COLO829 (cell line): ENCODE measurements at regions not wholly inside any gene's neighbourhood (a gene's known extent, or its start where the extent isn't known, plus 50 kb on each side); places are given as distances from the start of the nearest gene placed in this dataset.
"Not testable (repeated sequence)": the region's sequence is repeated elsewhere in the genome, so short reads cannot be mapped to it uniquely, and the experiment has no call there.

Source experiments
- DNase-seq: peaks from one replicate; pipeline ENCODE4 v3.0.0; 2012; ENCODE audit warnings: low spot score

DNA sequence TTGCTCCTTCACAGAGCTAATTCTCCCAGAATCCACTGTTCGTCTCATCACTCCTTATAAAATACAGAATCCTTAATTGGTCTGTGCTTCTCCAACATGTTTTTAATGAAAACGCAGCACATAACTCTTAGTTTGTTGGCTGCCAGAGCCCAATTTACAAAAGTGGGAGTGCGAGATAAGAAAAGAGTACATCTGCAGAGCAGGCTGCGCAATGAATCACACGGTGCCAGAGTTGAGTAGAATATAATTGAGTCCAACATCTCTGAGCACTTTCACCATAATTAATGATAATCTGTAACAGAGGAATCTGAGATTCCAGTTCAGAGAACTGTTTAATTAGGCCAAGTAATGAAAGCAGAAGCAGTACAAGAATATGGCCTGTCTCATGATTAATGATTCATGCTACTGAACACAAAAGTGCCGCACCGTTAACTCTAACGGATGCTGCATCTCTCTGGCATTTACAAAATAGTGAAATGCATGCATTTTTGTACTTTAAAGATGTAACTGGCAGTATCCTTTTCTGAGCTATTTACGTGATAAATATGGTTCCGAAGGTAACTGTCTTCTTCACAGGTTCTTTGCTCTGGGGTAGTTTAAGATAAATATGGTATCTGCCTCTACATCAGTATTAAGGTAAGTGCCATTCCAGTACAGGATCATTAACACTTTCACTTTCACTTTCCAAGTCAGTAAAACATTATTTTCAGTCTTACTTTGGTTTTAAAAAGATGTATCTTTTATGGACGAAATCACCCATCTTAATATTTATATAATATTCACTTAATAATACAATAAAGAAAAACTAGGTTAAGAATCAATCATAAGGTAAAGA, 785.6 kb downstream of the NR4A2 start:
- peak; percentile 24 for DNase-seq

DNA sequence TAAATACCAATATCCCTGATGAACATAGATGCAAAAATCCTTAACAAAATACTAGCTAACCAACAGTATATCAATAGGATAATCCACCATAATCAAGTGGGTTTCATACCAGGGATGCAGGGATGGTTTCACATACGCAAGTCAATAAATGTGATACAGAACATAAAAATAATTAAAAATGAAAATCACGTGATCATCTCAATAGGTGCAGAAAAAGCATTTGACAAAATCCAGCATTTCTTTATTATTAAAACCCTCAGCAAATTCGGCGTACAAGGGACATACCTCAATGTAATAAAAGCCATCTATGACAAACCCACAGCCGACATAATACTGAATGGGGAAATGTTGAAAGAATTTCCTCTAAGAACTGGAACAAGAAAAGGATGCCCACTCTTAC, 793.5 kb downstream of the NR4A2 start:
- not testable (repeated sequence) for DNase-seq

DNA sequence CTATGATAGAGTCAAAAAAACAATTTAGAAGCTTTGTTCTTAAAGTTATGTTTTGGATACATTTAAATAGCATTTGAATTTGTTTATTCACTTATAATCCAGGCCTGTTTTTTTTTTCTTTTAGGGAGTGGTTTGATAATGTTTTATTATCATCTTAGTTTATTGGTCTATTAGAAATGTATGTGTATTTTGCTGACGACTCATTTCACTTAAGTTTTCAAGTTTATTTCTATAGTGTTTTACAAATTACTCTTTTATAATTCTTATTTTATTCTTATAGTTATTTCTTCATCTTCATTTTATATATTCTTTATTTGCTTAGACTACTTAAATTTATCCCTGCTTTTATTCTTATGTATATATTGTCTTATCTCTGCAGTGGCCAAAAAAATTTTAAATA, 804.5 kb downstream of the NR4A2 start:
- DNase-seq, result no peak

DNA sequence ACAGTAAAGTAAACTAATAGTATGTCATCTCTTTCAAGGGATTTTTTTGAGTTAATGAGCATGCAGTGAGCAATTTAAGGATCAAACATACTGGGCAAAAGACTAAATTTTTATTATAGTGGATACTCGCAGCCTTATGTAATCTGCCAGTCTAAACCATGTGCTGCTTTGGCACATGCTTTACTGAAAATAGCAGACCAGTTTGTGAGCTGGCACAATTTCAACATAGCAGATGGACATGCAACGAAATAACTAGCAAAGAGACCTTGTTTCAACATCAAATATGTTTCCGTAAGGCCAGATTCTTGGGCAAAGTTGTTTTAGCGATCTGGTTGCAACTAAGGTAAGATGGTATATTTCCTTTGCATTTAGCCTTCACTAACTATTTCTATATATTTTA, 807.3 kb downstream of the NR4A2 start:
- no peak for DNase-seq

DNA sequence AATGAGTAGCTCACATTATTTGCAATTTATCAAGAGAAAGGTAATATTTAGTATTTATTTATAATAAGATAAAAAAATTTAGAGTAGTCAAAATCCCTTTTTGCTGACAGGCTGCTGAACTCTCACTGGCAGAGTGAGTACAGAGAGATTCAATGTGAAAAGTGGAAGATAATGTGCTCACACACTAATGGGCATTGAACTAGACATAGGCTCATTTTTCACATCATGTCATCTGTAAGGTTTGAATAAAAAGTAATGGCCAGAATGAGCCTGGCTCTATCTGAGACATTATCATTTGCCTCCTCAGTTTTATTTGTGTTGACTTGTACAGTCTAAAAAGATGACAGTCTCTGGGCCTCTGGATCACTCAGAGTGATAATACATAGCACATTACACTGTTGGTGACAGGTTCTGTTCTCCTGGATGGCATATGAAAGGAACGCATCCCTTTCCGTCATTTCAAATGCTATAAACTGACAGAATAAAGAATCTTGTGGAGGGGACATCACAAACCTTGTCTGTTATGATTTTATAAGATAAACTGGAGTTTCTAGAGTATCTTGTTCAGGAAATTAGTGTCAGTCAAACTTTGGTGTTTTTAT, 812.9 kb downstream of the NR4A2 start:
- no peak for DNase-seq

DNA sequence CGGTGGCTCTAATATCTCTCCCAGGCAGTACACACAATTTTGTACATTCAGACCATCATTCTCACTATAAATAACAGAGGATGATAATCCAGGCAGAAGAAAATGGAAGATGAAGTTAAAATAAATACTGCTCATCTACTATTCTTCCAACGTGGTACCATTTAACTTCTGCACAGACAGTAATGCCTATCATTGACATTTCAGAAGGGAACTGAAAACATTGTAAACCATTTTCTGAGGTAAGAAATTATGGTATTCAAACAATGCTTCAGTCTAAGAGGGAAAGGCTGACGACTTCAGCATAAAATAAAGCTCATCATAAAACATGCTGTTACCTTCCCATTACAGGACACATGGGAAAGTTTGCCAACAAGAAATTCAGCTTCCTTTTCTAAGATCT, 814.4 kb downstream of the NR4A2 start:
- no peak for DNase-seq

DNA sequence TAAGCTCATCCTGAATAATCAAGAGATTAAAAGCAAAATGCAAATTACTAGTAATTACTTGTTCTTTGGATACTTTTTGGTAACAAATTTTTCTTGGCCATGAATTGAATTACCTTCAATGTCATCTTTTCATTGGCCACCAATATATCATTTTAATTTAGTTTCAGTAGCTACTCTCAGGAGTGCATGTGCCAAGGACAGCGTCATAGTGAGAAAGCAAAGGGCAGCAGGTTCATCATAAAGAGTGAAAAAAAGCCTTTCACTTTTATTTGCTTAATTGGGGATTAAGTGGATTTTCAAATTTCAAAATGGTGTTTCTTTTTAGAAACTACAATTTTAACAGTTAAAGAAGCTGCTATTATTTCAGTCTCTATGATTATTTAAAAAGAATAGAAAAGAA, 815.2 kb downstream of the NR4A2 start:
- DNase-seq, result no peak

DNA sequence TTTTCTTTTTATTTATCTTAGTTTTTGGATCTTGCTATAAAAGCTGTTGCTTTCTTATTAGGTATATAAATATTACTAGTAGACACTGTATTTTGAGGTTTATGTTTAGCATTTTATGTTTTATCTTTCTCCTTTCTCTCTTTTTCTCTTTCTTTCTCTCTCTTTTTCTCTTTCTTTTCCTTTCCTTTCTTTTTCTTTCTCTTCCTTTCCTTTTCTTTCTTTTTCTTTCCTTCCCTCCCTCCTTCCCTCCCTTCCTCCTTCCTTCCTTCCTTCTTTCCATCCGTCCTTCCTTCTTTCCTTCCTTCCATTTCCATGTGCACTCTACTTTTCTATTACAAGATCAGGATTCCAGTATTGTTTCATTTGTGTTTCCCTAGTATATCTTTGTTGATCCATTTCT, 814.8 kb downstream of the KCNJ3 start:
- no peak for DNase-seq

DNA sequence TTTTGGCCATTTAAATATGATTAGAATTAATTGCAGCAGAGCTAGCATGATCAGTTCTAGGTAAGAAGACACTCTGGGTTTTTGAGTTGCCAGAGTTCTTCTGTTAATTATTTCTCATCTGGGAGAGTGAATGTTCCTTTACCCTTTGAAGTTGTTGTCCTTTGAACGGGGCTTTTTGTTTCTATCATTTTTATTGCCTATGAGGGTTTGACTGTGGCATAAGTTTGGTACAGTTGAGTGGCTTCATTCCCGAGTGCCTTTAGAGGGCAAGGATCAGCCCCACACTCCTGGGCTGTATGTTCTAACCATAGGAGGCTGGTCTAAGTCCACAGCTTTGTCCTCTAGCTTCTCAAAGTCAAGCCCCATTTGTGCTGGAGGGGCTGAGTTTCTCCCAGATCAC, 804.3 kb downstream of the KCNJ3 start:
- no peak for DNase-seq

DNA sequence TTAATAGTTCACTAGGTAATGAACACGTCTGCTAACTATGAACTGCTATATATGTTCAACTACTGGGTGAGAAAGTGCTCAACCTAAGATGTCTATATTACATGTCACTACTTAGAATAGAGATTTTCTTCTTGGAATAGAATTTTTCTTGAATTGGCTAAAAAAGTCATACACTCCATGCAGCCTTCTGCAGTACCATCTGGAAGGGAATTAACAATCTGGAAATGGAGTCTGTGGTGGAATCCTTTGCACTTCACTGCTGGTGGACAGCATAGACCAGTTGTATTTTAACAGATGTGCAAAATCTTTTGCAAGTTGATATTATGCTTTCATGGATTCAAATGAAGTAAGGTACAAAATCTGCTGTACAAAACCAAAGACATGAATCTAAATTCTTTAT, 799.6 kb downstream of the KCNJ3 start:
- no peak for DNase-seq

DNA sequence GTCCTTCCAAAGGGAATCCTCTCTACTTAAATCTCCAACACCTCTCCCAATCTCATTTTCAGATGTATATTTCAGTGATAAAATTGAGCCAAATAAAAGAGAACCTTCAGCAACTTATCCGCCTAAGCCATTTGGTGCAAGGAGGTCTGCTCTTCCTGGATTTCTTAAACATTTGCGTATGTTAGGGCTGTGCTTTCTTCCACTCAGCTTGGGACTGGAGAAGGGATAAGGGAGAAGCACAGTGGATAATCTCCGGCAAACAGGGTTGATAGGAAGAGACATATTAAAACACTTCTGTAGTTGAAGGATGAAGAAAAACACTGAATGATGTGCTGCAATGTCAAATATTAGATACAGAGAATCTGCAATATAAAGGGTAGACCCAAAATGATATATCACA, 796.2 kb downstream of the KCNJ3 start:
- no peak for DNase-seq

DNA sequence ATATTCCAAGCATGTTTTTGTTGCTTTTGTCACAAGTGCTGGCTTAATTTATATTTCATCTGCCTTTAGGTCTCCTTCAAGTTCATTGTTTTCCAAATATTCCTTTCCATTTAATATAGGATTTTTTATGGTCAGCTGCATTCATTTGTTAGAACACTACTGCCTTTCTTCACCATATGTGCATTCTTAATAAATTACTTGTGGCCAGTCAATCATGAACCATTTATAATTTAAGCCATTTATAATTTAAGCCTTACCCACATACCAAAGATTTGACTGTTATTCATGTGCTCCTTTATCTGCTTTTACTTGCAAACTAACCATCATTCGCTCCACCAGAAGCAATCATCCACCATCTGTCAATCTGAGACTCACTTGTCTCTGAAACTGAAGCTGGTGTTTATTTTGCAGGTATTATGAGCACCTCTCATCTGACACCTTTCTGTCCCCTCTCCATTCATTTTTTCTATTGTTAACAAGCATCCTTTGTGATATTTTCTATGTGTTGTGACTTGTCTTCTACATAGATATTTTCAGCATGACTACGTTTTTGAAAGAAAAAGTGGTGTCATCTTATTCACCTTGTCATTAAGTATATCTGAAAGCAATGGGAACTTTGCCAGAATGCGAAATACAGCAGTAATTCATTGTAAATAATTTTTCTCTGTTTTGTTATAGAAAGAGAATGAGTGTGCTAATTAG, 786.8 kb downstream of the KCNJ3 start:
- DNase-seq, result peak; percentile 2

DNA sequence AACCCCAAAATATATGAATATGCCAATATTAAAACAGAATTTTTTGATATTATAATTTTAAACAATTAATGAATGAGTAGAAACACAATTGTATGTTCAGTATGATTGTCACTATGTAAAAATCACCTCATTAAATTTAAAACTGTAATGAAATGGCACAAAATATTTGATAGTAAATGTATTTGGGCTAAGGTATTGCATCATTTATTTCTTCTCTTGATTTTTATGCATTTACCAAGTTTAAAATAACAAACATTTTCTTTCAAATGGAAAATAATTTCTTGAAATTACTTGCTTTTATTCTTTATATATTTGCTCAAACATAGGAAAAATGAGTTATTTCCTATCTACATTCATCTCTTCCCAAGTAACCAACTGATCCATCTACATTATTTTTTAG, 782.6 kb downstream of the KCNJ3 start:
- DNase-seq, result no peak

DNA sequence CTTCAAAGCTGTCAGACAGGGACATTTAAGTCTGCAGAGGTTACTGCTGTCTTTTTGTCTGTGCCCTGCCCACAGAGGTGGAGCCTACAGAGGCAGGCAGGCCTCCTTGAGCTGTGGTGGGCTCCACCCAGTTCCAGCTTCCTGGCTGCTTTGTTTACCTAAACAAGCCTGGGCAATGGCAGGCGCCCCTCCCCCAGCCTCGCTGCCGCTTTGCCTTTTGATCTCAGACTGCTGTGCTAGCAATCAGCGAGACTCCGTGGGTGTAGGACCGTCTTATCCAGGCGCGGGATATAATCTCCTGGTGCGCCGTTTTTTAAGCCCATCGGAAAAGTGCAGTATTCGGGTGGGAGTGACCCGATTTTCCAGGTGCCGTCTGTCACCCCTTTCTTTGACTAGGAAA, 773.5 kb downstream of the KCNJ3 start:
- DNase-seq, result not testable (repeated sequence)

DNA sequence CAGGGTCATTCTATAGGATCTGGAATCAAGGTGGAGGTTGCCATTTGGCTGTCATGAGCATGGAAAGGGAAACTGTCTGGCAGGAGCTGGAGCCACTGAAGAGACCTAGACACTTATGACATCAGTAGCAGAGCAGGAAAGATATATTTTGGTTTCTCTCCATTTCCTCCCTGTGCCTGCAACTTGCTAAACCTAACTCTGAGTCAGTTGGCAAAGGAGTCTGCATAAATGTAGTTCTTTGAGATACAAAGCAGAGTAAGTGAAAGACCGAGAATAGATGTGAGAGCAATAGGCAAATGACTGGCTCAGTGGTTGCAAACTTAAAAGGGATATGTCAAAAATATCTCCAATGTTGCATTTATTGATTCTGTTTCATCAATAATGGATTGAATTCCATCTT, 757.7 kb downstream of the KCNJ3 start:
- no peak for DNase-seq

DNA sequence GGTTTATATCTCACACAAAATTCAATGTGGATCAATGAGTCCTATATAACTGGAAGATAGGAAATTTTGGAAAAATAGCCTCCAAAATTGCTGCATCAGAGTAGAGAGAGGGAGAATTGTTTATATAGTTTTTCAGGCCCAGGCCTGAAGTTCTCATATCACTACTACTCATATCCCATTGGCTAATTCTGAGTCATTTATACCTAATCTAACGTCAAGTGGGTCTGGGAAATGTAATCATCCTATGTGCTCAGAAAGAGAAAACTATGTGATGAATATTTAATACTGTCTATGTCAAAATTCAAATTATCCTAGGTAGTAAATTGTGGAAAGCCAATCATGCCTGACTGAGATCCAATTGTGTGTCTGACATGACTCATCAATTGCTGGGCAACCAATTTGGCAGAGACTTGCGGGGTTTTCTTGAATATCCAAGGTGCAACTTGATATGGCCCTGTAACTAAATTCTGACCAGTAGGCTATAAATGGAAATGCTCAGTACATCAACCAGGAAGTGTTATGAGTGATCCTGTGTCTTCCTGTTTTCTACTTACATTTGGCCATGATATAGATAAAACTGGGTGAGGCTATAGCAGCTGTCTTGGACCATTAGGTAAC, 744.4 kb downstream of the KCNJ3 start:
- DNase-seq, result peak; percentile 19

DNA sequence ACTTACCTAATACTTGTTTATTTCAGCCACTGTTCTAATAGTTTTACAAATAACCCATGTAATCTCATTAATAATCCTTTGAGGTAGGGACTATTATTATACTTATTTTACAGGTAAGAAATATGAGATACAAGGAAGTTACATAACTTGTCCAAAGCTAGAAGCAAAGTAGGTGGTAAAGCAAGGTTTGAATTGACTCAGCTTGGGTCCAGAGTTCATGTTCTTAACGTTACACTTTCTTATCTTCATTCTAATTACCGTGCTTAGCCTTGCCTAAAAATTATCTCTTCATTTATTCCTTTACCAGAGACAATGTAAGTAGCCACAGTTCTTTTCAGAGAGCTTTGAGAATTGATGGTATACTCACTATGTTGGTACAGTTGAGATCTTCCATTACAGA, 743.6 kb downstream of the KCNJ3 start:
- DNase-seq, result no peak

DNA sequence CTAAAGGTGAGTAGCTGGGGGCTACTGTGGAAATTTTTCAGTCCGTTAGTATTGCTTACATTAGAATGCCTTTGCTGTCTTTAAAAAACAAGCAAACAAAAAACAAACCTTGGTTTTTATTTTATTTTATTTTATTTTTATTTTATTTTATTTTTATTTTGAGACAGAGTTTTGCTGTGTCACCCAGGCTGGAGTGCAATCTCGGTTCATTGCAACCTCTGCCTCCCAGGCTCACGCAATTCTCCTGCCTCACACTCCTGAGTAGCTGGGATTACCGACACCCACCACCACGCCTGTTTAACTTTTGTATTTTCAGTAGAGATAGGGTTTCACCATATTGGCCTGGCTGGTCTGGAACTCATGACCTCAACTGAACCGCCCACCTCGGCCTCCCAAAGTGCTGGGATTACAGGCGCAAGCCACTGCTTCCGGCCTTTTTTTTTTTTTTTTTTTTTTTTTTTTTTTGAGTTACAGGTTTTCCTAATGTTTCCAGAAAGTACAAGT, 732.6 kb downstream of the KCNJ3 start:
- no peak for DNase-seq

DNA sequence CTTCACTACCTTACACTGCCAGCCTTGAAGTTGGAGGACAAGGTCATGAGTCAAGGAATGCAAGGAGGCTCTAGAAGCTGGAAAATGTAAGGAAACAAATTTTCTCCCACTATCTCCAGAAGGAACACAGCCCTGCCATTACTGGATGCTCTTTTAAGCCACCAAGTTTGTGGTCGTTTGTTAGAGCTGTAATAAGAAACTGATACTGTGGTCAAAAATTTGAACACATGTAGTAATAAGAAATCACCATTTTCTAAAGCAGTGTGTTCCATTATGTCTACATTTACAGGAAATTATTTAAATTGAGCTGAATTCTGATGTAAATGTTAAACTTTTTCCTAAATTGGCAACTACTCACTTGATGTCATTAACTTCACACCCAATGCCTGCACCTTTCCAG, 729.0 kb downstream of the KCNJ3 start:
- no peak for DNase-seq

DNA sequence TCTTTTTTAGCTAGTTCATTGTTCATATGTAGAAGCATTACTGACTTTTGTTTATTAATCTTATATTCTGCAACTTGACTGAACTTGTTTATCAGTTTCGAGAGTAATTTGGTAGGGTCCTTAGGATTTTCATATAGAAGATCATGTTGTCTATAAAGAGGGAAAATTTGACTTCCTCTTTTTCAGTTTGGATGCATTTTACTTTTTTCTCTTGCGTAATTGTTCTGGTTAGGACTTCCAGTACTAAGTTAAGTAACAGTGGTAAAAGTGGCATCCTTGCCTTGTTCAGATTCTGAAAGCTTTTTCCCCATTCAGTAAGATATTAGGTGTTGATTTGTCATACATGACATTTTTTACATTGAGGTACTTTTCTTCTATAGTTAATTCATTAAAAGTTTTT, 726.0 kb downstream of the KCNJ3 start:
- no peak for DNase-seq

DNA sequence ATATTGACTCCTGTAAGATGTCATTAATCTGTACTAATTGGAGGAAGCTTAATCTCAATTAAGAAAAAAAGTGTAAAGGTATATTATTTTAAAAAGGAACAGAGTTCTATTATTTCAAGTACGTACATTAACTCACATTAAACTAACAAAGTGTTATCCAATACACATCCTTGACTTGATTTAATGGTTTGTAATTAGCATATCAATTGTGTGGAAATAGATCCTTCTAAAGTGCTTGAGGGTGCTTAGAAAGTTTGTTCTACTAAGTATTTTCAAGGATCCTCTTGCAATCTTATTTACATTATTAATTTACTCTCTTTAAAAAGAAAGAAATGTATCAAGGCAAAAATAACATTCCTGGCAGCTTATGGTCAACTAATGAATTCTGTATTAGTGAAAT, 720.3 kb downstream of the KCNJ3 start:
- no peak for DNase-seq

DNA sequence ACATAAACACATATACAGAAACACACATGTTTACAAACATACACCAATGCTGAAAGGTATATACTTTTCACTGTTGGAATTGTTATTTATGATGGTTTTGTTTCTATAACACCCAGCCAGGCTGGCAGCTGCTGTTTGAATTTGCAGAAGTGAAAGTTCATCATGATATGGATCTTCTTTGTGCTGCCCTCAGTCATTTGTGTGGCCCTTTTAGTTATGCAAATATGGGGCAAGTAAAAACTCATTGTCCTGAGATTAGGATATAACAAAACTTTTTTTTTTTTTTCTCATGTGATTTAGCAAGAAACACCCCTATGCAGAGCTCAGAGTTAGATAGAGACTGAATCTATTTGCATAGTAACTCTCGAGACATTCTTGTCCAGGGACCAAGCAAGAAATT, 714.1 kb downstream of the KCNJ3 start:
- no peak for DNase-seq
